DND-41 (cell line): ENCODE measurements at regions not wholly inside any gene's neighbourhood (a gene's known extent, or its start where the extent isn't known, plus 50 kb on each side); places are given as distances from the start of the nearest gene placed in this dataset.

ENCODE experiments used
- ATAC-seq: fragments of 200-7000 bp; cut with Tn5 transposase; 3 replicates; pipeline ENCODE4 v1.9.1; 2021; ENCODE audit warnings: low read depth; ENCODE audit not compliant: insufficient read depth
- DNase-seq: peaks from one replicate; pipeline ENCODE4 v3.0.0-alpha.2; 2020
- H2AFZ ChIP-seq: 2 replicates; pipeline ENCODE4 v1.6.0; 2012; ENCODE audit warnings: low read depth, low read length
- H3K27ac ChIP-seq: 2 replicates; pipeline ENCODE4 v1.5.1; 2012; ENCODE audit warnings: low read length, inconsistent platforms
- H3K27me3 ChIP-seq: fragments of 200-600 bp; sonication (generic); 2 replicates; pipeline ENCODE4 v1.6.0; 2012; ENCODE audit warnings: low read length, mild to moderate bottlenecking, inconsistent platforms; ENCODE audit not compliant: insufficient read depth, poor library complexity
- H3K36me3 ChIP-seq: 2 replicates; pipeline ENCODE4 v1.5.1; 2012; ENCODE audit warnings: low read length, inconsistent platforms; ENCODE audit not compliant: insufficient read depth
- H3K4me1 ChIP-seq: 2 replicates; pipeline ENCODE4 v1.5.1; 2012; ENCODE audit warnings: mild to moderate bottlenecking, low read length; ENCODE audit not compliant: insufficient read depth
- H3K4me2 ChIP-seq: 2 replicates; pipeline ENCODE4 v1.6.0; 2012; ENCODE audit warnings: mild to moderate bottlenecking, moderate library complexity, low read length, inconsistent platforms; ENCODE audit not compliant: insufficient read depth
- H3K4me3 ChIP-seq, 2 experiments: fragments of 200-600 bp in 1 of 2; shearing (Covaris generic) in 1 of 2; 2 replicates each; pipeline ENCODE4 v1.5.1; 2012 to 2016; ENCODE audit warnings: inconsistent platforms in 2 of 2, low read length in 2 of 2, mild to moderate bottlenecking in 2 of 2, low read depth in 1 of 2, moderate library complexity in 1 of 2
- H3K79me2 ChIP-seq: 2 replicates; pipeline ENCODE4 v1.6.0; 2012; ENCODE audit warnings: low read length, inconsistent platforms; ENCODE audit not compliant: insufficient read depth
- H3K9ac ChIP-seq: 2 replicates; pipeline ENCODE4 v1.6.0; 2012; ENCODE audit warnings: low read depth, mild to moderate bottlenecking, inconsistent platforms, low read length, moderate library complexity
- H3K9me3 ChIP-seq: 2 replicates; pipeline ENCODE4 v1.5.1; 2012; ENCODE audit warnings: low read length, moderate library complexity, mild to moderate bottlenecking, inconsistent platforms; ENCODE audit not compliant: insufficient read depth, severe bottlenecking
- H4K20me1 ChIP-seq: 2 replicates; pipeline ENCODE4 v1.6.0; 2012; ENCODE audit warnings: low read length; ENCODE audit not compliant: insufficient read depth
- CTCF ChIP-seq: IDR thresholded peaks from 2 replicates; pipeline ENCODE4 v1.5.1; 2012; ENCODE audit warnings: borderline replicate concordance, low read length, moderate library complexity, mild to moderate bottlenecking; ENCODE audit not compliant: poor library complexity, severe bottlenecking; ENCODE audit errors: extremely low read depth
- EZH2 ChIP-seq: IDR thresholded peaks from 3 replicates; pipeline ENCODE4 v1.6.1; 2012; ENCODE audit warnings: borderline replicate concordance, low read depth, mild to moderate bottlenecking, moderate library complexity, low read length, inconsistent platforms; ENCODE audit not compliant: severe bottlenecking

GRCh38 chr4:116959045-116959444, 126.3 kb downstream of the TRAM1L1 start:
- no peaks in the 10 kb centered on the region for H3K4me1 ChIP-seq
- H3K79me2 ChIP-seq: no peaks in the 10 kb centered on the region
- TF ChIP-seq CTCF: no peak
- no peak for TF ChIP-seq EZH2
- H3K27me3 ChIP-seq: no peaks in the 10 kb centered on the region
- no peak overlapping the region for H3K27ac ChIP-seq
- no peaks in the 10 kb centered on the region for H4K20me1 ChIP-seq
- no peaks in the 10 kb centered on the region for H3K9me3 ChIP-seq
- no peak overlapping the region for H3K9ac ChIP-seq
- no peaks in the 10 kb centered on the region for H3K36me3 ChIP-seq
- DNase-seq: no peak
- ATAC-seq: no peak
- H2AFZ ChIP-seq: no peak overlapping the region
- H3K4me3 ChIP-seq: no peak overlapping the region
- H3K4me2 ChIP-seq: no peak overlapping the region

- ATAC-seq (no peak), DNase-seq (no peak)
- Histone ChIP-seq H3K79me2 (no peaks in the 10 kb centered on the region), H3K4me1 (no peaks in the 10 kb centered on the region), H3K9ac (no peak overlapping the region), H2AFZ (no peak overlapping the region), H4K20me1 (no peaks in the 10 kb centered on the region), H3K27me3 (no peaks in the 10 kb centered on the region), H3K36me3 (no peaks in the 10 kb centered on the region), H3K9me3 (no peaks in the 10 kb centered on the region), H3K27ac (no peak overlapping the region), H3K4me2 (no peak overlapping the region), H3K4me3 (no peak overlapping the region)
- TF ChIP-seq CTCF (no peak), EZH2 (no peak)
Measured at GRCh38 chr4:116953947-116954346, 131.4 kb downstream of the TRAM1L1 start.

DNA sequence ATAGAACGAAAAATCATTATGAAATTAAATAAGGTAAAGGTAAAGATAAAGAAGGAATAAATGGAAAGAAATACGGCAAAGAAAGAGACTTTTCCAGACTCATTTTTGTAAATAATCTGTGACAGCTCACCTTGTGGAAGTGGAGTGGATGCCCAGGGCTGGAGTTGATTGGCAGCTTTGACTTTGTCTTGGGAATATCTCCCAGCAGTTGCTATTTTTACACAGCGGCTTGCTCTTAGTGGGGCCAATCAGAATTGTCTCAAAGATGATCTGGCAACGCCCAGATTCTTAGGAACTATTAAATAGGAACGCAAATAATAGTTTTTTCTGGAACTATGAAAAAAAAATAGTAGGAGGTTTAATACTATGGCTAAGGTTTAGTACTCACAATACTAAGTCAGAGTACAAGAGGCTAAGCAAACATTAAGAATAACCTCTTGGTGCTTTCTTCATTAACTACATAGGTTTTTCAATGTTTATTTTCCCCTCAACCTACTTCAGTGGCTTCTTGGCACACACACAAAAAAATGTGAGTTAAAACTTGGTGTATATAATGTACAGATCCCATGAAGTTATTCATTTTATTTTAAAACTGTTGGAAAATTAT, 132.7 kb downstream of the TRAM1L1 start:
- Histone ChIP-seq H4K20me1 (no peaks in the 10 kb centered on the region), H3K9me3 (no peaks in the 10 kb centered on the region), H3K27me3 (no peaks in the 10 kb centered on the region), H3K27ac (no peak overlapping the region), H2AFZ (no peak overlapping the region), H3K36me3 (no peaks in the 10 kb centered on the region), H3K4me2 (no peak overlapping the region), H3K4me1 (no peaks in the 10 kb centered on the region), H3K4me3 (no peak overlapping the region), H3K9ac (no peak overlapping the region), H3K79me2 (no peaks in the 10 kb centered on the region)
- no peak for DNase-seq
- ATAC-seq: no peak
- TF ChIP-seq EZH2 (no peak), CTCF (no peak)
